Activated CD8-positive, alpha-beta memory T cell treated with anti-CD3 and anti-CD28 coated beads, Interleukin-2, amount 50 U/mL, for 24 hours (primary cell): ENCODE measurements at regions not wholly inside any gene's neighbourhood (a gene's known extent, or its start where the extent isn't known, plus 50 kb on each side); places are given as distances from the start of the nearest gene placed in this dataset.

Experiments used
- DNase-seq: peaks from one replicate; pipeline ENCODE4 v3.0.0-alpha.2; 2020; ENCODE audit errors: extremely low read depth

DNA sequence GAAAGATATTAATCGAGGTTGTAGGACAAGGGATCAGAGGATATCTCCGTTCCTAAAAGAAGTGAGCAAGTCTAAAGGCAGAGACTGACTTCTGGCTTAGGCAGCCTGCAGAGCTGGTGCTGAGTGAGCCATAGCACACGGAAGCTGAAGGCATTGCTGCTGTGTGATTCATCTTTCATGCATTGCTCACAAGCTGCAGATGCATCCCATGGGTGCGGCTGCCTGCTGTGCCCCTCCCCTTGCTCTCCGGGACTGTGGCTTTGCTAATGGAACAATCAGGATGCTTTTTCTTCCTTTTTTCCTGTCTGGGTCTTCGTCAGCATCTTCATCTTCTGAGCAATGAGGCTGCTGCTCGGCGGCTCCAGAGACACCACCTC is 341.4 kb downstream of the DIRAS2 start:
- no peak for DNase-seq

DNA sequence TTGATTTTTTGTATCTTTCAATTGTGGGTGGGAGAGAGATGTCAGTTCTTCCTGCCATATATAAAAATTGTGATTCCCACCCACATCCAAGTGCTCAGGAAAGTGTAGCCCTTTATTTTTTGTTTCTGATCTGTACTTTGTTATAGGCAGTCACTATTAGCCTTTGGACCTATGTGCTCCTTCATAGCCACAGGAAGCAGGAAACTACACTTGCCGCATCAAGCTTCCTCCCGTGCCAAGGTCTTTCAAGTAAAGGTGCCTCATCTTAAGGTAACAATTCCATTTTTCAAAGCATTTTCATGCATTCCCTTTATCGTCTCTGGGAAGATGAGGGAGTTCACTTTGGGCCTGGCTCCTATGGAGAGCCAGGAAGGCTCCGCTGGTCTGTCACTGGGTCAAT is 339.0 kb downstream of the DIRAS2 start:
- no peak for DNase-seq

DNA sequence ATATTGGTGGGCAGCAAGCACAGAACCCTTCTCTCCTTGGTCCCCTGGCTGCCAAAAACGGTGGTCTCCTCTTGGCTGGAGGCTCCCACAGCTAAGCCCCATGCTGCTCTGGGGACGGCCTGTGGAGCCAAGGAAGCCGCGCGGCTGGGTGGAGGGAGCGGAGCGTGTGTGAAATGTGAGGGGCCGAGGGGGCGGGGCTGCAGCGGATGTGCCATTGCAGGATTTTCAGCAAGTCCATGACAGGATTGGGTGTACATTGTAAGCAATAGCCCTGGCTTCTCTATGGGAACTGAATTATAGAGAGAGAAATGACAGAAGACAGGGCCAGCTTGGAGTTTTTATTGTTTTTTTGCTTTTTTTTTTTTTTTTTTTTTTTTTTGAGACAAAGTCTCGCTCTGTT is 336.5 kb downstream of the DIRAS2 start:
- no peak for DNase-seq

DNA sequence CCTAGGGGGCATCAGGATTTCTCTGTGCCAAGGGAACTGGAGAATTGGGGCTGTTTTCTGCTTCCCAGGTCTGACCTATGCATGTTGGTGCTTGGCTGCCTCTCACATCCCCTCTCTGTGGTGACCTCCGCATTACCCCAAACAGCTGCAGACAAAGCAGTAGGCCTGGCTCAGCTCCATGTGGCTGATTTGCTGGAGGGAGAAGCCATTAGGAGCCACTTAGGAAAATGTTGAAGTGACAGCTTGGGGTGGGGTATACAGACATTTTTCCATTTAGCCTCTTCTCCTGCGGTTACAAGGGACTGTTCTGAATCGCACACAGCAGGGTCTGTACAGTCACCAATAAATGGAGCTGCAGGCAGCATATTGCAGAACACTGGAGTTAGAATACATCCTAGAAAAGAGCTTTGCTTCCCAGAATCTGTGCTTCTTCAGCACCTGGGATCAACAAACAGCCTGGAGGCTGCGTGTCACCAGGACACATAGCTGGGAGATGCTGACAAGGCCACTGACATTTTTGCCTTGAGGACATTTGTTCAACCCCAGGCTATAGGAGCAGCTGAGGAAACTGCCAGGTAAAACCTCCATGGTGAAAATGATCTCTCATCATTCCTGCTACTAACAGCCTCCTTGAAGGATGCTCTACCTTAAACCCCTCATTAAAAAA is 335.3 kb downstream of the DIRAS2 start:
- no peak for DNase-seq

DNA sequence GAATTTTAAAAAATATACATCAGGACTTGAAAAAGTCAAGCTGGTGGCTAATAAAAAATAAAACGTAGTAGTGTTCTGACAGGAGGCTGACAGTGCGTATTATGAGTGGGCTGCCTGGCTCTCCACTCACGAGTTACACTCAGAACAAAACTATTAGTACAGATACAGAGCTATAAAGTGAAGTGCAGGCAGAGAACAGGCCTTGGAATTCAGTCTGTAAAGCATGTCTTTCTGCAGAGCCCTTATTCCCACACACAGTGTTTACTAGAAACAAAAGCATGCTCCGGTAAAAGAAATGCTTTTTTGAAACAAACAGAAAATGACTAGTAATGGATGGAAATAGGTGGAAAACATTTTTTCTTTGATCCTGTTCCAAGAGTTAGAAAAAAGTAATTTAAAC is 334.7 kb downstream of the DIRAS2 start:
- no peak for DNase-seq

DNA sequence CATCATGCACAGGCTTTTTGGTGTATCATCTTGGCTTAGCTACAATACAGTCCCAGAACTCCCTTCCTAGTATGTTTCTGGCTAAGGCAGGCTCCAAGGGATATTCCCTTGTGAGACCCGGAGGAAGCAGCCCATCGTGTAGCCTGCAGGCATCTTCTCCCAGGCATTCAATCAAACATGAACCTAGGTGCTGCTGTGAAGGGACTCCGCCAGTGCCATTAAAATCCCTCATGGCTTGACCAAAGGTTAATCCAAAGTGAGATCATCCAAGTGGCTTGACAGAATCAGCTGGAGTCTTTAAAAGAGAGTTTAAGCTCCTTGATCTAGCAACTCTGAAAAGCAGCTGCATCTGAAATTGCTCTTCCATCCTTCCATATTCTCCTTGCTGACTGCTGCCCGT is 333.9 kb downstream of the DIRAS2 start:
- DNase-seq = no peak

DNA sequence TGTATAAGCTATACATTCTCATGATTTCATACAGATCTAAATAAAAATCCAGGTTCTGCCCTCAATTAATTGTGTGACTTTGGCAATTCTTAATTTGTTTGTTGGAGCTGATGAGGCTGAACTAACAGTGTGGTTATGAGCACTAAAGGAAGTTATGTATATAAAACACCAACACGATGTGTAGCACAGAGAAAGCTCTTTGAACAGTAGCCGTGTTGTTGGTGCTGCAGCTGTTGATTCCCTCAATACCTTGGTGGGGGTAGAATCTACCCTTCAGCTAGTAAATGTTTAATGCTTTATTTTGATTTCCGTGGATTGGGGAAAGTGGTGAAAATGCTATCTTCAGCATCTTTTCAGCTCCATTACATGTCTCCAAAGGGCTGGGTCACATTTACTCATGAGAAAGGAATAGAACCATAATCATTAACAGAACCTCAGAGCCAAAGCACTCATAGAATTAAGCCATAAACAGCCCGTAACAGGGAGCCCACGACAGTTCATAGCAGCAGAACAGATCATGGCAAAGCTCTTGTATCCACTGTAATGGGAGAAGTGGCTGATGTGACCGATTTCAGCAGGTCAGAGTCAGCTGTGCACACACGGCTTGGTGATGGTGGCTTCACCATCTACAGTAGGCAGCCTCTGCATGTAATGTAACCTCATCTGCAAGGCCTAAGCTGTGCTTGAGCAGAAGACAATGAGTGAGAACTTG is 332.7 kb downstream of the DIRAS2 start:
- DNase-seq = no peak

DNA sequence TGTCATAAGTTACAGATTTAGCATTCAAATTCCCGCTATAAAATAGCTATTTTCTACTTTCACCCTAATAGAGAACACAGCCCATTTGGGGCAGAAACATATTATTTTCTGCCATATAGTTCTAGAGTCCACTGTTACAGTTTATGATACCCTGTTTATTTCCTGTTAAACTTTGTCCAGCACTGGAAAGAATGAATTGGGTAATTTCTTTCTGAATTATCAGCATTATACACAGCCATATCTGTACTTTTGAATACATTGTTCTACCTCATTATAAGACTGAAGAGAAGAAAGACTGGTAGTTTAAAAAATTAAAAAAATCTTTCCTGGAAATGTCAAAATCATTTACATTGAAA is 332.1 kb downstream of the DIRAS2 start:
- DNase-seq = no peak

DNA sequence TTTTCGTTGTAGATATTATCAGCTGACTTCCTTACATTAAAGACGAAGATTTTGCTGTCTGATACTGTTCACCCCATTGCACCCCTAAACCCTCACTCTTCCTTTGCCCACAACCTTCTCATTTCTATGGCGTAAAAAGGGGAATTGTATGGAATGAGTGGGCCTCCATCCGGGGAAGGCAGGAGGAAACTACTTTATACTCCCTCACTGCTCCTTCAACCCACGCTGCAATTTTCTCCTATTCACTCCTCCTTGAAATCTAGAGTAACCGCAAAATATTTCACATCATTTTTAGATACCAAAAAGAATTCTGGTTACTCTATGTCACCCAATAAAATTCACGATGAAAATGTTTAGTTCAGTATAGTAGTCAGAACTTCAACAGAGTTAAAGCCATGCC is 330.8 kb downstream of the DIRAS2 start:
- no peak for DNase-seq

DNA sequence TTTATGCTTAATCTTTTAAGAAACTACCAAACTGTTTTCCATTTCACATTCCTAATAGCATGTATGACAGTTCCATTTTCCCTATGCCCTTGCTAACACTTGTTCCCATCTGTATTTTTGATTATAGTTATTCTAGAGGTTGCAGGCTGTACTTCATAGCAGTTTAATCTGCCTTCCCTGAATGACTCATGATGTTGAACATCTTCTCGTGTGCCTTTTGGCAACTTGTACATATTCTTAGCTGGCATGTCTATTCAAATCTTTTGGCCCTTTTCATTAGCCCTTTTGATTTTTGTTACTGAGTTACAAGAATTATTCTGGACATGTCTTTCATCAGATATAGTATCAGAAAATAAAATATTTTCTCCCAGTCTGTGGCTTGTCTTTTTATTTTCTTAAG is 320.3 kb downstream of the DIRAS2 start:
- no peak for DNase-seq

DNA sequence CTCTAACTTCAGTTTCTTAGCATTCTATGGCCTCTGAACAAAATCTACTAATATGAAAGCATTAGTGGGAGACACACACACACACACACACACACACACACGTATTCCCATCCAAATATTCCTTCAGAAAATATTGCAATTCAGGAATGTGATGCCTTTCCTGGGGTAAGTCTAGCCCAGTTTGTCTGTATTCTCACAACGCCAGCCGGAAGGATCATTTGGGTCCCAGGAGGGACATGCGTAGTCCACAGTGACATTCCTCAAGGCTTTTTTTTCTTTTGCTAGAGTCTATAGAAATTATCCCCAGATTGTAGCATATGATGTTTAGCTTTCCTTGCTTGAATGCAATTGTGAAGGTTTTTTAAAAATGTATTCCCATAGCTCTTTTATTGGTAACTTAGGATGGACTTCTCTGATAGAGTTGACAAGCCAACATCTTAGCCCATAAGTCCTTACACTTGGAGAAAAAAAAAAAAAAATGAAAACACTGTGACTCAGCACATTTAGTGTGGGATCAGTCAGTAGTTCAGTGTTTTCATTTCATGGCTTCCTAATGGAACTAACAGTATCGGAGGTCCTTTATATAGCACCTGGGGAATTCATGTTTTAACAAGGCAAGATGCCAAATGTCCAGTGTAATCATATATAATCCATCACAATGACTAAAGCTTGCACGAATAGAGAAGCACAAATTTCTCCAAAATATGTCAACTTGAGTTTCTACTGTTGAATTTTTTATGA is 316.5 kb downstream of the DIRAS2 start:
- DNase-seq = no peak

DNA sequence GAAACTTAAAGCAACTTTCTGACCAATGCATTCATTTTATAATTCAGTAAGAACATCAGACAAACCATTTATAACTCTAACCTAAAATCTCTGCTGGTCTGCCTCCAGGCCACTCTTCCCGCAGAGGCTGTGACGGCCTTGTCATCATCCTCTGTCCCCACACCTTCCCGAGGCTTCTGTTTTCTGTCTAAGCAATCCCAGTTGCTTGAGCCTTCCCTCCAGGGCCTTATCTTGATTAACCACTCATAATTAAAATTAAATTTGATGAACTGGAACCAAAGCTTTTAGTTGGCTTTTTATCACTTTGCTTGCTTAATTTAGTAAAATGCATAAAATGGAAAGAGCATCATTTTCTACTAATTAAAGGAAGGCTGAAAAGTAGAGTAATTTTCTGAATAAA is 312.4 kb downstream of the DIRAS2 start:
- DNase-seq = no peak

DNA sequence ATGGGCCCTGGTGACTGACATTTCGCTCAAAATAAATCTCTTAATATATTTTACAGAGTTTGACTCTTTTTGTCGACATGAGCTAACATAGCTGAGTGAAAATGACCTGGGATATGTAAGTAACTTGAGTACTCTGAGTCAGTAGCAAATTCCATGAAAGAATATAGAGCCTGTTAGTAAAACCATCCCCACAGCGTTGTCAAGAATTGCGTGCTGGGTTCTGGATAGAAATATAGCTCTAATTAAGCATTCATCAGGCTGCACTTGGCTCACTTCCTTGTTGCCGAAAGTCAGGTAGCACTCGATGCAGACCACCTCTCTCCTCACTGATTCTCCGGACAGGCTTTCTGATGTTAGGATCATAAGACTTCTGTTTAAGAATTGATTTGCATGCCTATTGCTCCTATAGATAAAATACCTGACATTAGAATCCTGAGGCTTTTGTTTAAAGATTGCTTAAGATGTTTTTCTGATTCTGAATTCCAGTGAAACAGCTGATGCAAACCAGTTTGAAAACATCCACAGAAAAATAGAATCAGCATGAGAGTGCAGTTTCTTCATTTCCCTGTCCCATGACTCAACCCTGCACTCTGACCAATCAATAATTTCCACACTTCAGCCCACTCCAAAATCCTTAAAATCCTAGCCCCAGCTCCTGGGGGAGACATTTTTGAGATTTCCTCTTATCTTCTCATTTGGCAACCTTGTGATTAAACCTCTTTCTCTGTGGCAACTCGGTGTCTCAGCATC is 310.6 kb downstream of the DIRAS2 start:
- DNase-seq = no peak

DNA sequence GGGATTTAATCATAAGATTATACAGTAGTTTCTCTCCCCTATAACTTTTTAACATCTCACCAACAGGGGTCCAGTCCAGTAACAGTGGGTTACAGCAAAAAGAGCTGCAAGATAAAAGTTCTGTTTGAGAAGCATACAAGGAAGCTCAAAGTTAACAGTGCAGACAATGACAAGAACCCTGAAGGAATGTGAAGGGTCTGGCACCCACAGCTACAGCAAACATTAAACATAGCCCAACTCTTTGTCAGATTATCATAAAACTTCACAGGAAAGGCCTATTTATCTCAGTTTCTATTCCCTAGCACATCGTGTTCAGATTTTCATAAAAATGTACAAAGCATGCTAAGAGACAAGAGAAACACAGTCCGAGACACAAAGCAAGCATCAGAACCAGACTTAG is 309.4 kb downstream of the DIRAS2 start:
- no peak for DNase-seq

DNA sequence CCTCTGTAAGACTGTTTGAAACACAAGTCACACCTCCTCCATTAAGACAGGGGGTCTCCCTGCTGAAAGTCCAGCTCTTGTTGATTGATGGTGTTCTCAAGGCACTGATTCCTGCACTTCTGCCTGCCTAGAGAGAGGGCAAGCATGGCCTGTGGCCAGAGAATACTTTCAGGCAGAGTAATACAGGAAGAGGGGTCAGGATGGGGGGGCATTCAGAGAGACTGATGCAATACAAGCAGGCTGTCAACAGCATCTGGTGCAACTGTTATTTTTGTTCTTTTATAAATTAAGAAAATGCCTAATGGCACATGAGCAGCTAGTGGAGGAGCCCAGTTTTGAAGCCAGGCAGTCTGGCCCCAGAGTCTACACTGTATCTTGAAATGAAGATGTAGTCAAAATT is 302.2 kb downstream of the DIRAS2 start:
- DNase-seq = no peak

DNA sequence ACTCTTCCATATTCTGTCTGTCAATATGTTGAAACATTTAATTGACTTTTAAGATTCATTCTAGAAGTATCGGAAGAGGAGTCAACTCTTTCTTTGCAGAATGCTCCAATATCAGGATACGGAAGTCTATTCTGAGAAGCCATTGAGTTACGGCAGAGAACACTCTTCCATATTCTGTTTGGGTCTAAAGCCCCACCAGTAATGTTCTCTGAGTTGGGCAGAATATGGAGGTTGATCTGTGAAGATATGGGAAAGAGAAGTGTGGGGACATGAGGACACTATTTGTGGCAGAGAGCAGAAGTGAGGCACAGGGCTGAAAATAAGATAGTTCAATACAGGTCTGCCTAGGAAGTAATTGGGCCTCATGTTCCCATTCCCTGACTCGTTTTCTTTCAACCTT is 300.0 kb downstream of the DIRAS2 start:
- no peak for DNase-seq

DNA sequence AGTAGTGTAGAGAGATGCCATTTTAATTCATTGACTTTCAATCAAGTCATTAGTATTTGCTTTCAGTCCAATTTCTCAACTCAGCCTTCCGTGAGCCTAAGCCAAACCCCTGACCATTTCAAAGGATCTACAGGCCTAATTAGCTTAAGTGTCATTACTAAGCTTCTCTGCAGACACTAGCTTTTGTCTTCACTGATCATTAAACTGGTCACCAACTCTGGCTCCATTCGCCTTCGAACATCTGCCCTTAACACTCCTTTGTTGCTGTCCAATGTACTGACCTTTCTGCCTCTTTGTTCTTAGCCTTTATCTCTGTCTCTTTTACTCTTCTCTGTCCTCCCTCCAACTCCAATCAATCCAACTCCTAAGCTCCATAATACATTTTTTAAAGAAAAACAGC is 299.3 kb downstream of the DIRAS2 start:
- DNase-seq = no peak

DNA sequence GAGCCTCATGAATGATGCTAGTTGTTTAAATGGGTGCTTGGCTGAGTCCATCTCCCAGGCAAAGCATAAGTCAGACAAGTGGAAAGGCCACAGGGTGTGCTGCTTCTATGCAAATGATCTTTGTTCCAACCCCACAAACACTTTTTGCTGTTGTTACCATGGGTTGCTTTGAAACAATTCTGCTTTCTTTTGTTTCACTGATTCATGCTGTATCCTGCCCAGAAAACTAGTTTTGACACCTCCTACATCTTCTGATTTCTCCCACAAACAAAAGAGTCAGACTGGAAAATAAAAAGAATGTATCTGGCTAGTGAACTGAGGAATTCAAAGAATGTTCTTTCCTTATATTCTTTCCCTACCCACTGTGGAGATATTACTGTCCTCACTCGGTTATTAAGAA is 298.6 kb downstream of the DIRAS2 start:
- DNase-seq = no peak

DNA sequence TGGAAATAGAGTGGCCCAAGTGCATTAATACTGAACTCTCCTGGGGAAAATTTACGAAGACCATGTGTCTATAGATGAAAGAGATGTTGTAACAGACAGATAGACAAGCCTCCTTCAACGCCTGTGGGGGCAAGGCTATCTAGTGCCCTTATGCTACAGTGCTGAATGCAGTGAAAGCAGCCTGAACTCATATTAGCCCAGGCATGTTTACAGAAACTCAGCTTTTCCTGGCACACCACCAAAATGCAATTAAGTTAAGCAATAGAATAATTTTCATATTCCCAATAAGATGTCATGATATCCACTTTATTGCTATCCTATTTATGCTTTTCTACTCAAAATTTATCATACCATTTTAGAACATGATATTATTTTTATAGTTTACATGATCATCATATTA is 277.0 kb downstream of the DIRAS2 start:
- DNase-seq = no peak

DNA sequence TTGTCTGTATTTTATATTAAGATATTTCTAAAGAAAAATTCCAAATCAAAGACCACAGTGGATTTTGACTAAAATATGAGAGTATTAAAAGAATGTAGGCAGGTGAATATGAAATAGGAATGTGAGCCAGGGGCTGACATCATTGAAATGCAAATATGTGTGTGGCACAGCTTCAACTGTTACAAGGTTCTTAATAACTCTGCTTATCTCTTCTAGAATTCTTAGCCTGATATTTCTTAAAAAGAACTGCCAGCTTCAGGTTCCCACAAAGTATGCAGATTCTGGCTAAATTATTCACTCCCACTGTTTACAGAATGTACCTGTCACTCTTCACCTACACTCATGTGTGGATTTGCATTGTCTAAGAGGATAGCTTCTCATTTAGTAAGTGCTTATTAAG is 274.4 kb downstream of the DIRAS2 start:
- DNase-seq = no peak

DNA sequence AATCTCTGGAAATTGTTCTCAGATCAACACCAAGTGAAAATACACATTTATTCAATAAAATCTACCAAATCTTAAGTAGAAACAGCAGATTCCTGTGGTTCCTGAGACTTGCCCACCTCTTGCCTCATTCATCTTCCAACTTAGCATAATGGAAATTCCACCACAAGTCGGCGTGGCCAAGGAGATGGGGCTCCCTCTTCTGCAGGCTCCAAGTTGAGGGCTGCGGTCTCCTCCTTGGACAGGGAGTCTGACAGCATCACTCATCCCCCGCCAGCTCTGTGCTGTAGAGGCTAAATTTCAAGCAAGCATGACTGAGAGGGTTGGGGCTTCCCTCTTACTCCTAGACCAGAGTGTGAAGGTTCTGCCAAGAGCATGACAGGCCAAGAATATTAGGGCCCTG is 273.7 kb downstream of the DIRAS2 start:
- DNase-seq = no peak

DNA sequence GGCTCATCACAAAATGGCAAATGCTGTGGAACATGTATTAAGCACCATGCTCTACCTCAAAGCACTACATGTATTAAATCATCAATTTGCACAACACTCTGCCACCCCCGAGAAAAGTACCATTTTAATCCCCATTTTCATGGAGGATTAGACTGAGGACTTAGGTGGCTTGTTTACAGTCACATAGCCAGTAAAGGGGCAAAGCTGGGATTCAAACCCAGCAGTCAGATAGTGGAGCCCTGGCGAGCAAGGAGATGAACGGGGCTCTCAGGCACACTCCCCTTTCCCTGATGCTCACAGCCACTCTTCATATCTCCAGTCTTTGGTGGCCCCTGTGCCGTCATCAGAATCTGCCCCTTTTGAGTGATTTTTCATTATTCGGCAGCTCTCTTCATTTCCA is 262.9 kb downstream of the DIRAS2 start:
- no peak for DNase-seq

DNA sequence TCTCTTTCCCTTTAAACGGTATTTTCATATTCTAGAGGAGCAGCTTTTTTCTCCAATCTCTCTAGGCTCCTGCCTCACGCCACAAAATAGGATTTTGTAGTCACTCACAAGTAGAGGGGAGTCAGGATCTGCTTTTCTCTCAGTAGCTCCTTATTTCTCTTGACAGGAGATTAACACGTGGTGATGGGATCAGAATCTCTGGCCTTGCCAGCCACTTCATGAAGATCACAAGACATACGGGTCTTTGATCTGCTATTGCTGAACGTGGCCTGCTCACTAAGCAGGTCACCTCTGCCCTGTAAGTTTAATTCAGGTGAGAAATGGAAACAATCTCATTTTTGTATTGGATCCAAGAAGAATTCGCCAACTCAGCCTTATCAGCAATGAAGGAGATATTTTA is 257.5 kb downstream of the DIRAS2 start:
- DNase-seq = no peak
